CD14-positive monocyte (primary cell): ENCODE measurements at regions not wholly inside any gene's neighbourhood (a gene's known extent, or its start where the extent isn't known, plus 50 kb on each side); places are given as distances from the start of the nearest gene placed in this dataset.

Experiments used
- DNase-seq, 3 donors: peaks; one replicate each; pipeline ENCODE4 v3.0.0-alpha.2; 2011 to 2022
- H2AFZ ChIP-seq: 2 replicates; pipeline ENCODE4 v1.6.0; 2012; ENCODE audit warnings: mild to moderate bottlenecking, low read depth, low read length, inconsistent platforms; ENCODE audit not compliant: insufficient read depth, poor library complexity, severe bottlenecking
- H3K27ac ChIP-seq, 2 donors: 1 replicate in 1 of 2; 2 replicates in 1 of 2; pipeline ENCODE4 v1.5.1; 2012 to 2013; ENCODE audit warnings: low read length in 2 of 2, control low read depth in 1 of 2, inconsistent platforms in 1 of 2, low read depth in 1 of 2, mild to moderate bottlenecking in 1 of 2
- H3K27me3 ChIP-seq, 2 donors: one replicate each; pipeline versions ENCODE4 v1.6.0 to v1.6.1; 2011 to 2013; ENCODE audit warnings: low read length in 2 of 2; ENCODE audit not compliant: control insufficient read depth in 2 of 2, insufficient read depth in 2 of 2
- H3K36me3 ChIP-seq, 2 donors: replicated peaks in 1 of 2; 1 replicate in 1 of 2; 2 replicates in 1 of 2; pipeline versions ENCODE4 v1.5.1 to v1.6.1; 2012 to 2013; ENCODE audit warnings: low read length in 2 of 2, control low read depth in 1 of 2, inconsistent platforms in 1 of 2, mild to moderate bottlenecking in 1 of 2; ENCODE audit not compliant: insufficient read depth in 2 of 2, control insufficient read depth in 1 of 2
- H3K4me1 ChIP-seq, 2 donors: 1 replicate in 1 of 2; 2 replicates in 1 of 2; pipeline versions ENCODE4 v1.5.1 to v1.6.1; 2012 to 2013; ENCODE audit warnings: low read length in 2 of 2, control low read depth in 1 of 2, inconsistent platforms in 1 of 2, mild to moderate bottlenecking in 1 of 2, moderate library complexity in 1 of 2; ENCODE audit not compliant: insufficient read depth in 2 of 2, control insufficient read depth in 1 of 2
- H3K4me2 ChIP-seq: replicated peaks from 2 replicates; pipeline ENCODE3; 2012; ENCODE audit warnings: low read length, moderate library complexity, mild to moderate bottlenecking; ENCODE audit not compliant: poor library complexity, severe bottlenecking; ENCODE audit errors: extremely low read depth
- H3K4me3 ChIP-seq, 3 experiments: fragments of 200-600 bp in 1 of 3; sonication (generic) in 1 of 3; replicated peaks in 1 of 3; 1 replicate in 2 of 3; 2 replicates in 1 of 3; pipeline ENCODE4 v1.5.1; 2011 to 2013; ENCODE audit warnings: low read length in 3 of 3, mild to moderate bottlenecking in 3 of 3, control low read depth in 2 of 3, low read depth in 2 of 3, inconsistent platforms in 1 of 3, moderate library complexity in 1 of 3
- H3K79me2 ChIP-seq: 2 replicates; pipeline ENCODE4 v1.6.0; 2012; ENCODE audit warnings: mild to moderate bottlenecking, control low read depth, inconsistent platforms, low read length, moderate library complexity; ENCODE audit not compliant: insufficient read depth
- H3K9ac ChIP-seq: 2 replicates; pipeline ENCODE4 v1.6.0; 2017; ENCODE audit warnings: low read length, mild to moderate bottlenecking; ENCODE audit not compliant: insufficient read depth, poor library complexity, severe bottlenecking
- H3K9me3 ChIP-seq, 2 donors: replicated peaks in 1 of 2; 1 replicate in 1 of 2; 2 replicates in 1 of 2; pipeline versions ENCODE4 v1.5.1 to v1.6.1; 2012 to 2013; ENCODE audit warnings: low read length in 2 of 2, control low read depth in 1 of 2; ENCODE audit not compliant: control insufficient read depth in 1 of 2, insufficient read depth in 1 of 2
- H4K20me1 ChIP-seq: 2 replicates; pipeline ENCODE4 v1.6.0; 2012; ENCODE audit warnings: mild to moderate bottlenecking, low read length, control low read depth, moderate library complexity; ENCODE audit not compliant: insufficient read depth
- H3K27ac Mint-ChIP-seq, 7 donors: one replicate each; pipeline ENCODE4 v1.8.0; 2020; ENCODE audit warnings: mild to moderate bottlenecking in 7 of 7, mixed read lengths in 7 of 7, moderate library complexity in 6 of 7, inconsistent platforms in 2 of 7
- H3K27me3 Mint-ChIP-seq, 3 donors: one replicate each; pipeline ENCODE4 v1.8.0; 2021 to 2022; ENCODE audit warnings: low read depth in 3 of 3, mild to moderate bottlenecking in 3 of 3, mixed read lengths in 3 of 3, moderate library complexity in 3 of 3, inconsistent platforms in 1 of 3
- H3K36me3 Mint-ChIP-seq, 2 donors: one replicate each; pipeline ENCODE4 v1.8.0; 2020; ENCODE audit warnings: mixed read lengths in 2 of 2, inconsistent platforms in 1 of 2, mild to moderate bottlenecking in 1 of 2
- H3K4me1 Mint-ChIP-seq: one replicate; pipeline ENCODE4 v1.8.0; 2020; ENCODE audit warnings: mild to moderate bottlenecking, mixed read lengths
- H3K4me3 Mint-ChIP-seq, 2 donors: one replicate each; pipeline ENCODE4 v1.8.0; 2020; ENCODE audit warnings: mild to moderate bottlenecking in 2 of 2, mixed read lengths in 2 of 2, moderate library complexity in 1 of 2
- H3K9me3 Mint-ChIP-seq, 7 donors: one replicate each; pipeline ENCODE4 v1.8.0; 2020 to 2022; ENCODE audit warnings: mixed read lengths in 7 of 7, mild to moderate bottlenecking in 6 of 7, moderate library complexity in 6 of 7, inconsistent platforms in 2 of 7
- CTCF ChIP-seq: fragments of 200-600 bp; IDR thresholded peaks from one replicate; pipeline ENCODE4 v1.8.0; 2022; ENCODE audit warnings: antibody characterized with exemption, mild to moderate bottlenecking
- WGBS: methylation state at CpG from one replicate; pipeline ENCODE4 v1.1.5; 2013; ENCODE audit warnings: missing lambda C conversion rate; ENCODE audit not compliant: insufficient coverage; 5-methylcytosine and 5-hydroxymethylcytosine counted together
- intact Hi-C, 2 donors: fragments of 100-400 bp; cut with micrococcal nuclease; formaldehyde crosslinking; loops; one replicate each; pipeline versions ENCODE4 v1.15.0 to v1.15.1; 2023

- 63% methylated on average over 2 of the region's 2 CpGs for WGBS
These were observed 223.8 kb upstream of the DNAJC19 start for GRCh38 chr3:181213347-181213746.

GRCh38 chr3:181212271-181212670 is 222.7 kb upstream of the DNAJC19 start:
- H3K9me3 Mint-ChIP-seq: no peaks in the 10 kb centered on the region
- no peaks in the 10 kb centered on the region for H4K20me1 ChIP-seq
- no CpG with 5 or more reads among the region's 1 CpG for WGBS

More at GRCh38 chr3:181213347-181213746, 223.8 kb upstream of the DNAJC19 start:
- Mint-ChIP-seq H3K4me1 (no peaks in the 10 kb centered on the region), H3K36me3 (no peaks in the 10 kb centered on the region), H3K4me3 (no peak overlapping the region), H3K27me3 (peaks cover 0 to 5% (median 4%) of the 10 kb centered on the region in 3 donors), H3K27ac (no peak overlapping the region), H3K9me3 (no peaks in the 10 kb centered on the region)
- DNase-seq: no peak
- Histone ChIP-seq H3K27ac (no peak overlapping the region), H3K4me3 (no peak overlapping the region), H3K4me1 (no peaks in the 10 kb centered on the region), H3K9me3 (no peaks in the 10 kb centered on the region), H2AFZ (no peak overlapping the region), H3K79me2 (no peaks in the 10 kb centered on the region), H3K36me3 (no peaks in the 10 kb centered on the region), H3K9ac (no peak overlapping the region), H3K4me2 (no peak overlapping the region), H3K27me3 (no peaks in the 10 kb centered on the region), H4K20me1 (no peaks in the 10 kb centered on the region)
- no peak for TF ChIP-seq CTCF
- intact Hi-C loops: no loop called here

More at GRCh38 chr3:181212271-181212670, 222.7 kb upstream of the DNAJC19 start:
- no peak overlapping the region for H3K4me2 ChIP-seq
- Mint-ChIP-seq H3K36me3 (no peaks in the 10 kb centered on the region), H3K4me1 (no peaks in the 10 kb centered on the region), H3K27me3 (peaks cover 0 to 5% (median 4%) of the 10 kb centered on the region in 3 donors), H3K4me3 (no peak overlapping the region), H3K27ac (no peak overlapping the region)
- TF ChIP-seq CTCF: no peak
- no peaks in the 10 kb centered on the region for H3K27me3 ChIP-seq
- intact Hi-C loops: no loop called here
- H3K4me3 ChIP-seq: no peak overlapping the region
- H3K4me1 ChIP-seq: no peaks in the 10 kb centered on the region
- H3K36me3 ChIP-seq: no peaks in the 10 kb centered on the region
- no peak overlapping the region for H2AFZ ChIP-seq
- DNase-seq: no peak
- no peaks in the 10 kb centered on the region for H3K79me2 ChIP-seq
- H3K27ac ChIP-seq: no peak overlapping the region
- H3K9ac ChIP-seq: no peak overlapping the region
- H3K9me3 ChIP-seq: no peaks in the 10 kb centered on the region
